GM19324 (cell line): ENCODE measurements at regions not wholly inside any gene's neighbourhood (a gene's known extent, or its start where the extent isn't known, plus 50 kb on each side); places are given as distances from the start of the nearest gene placed in this dataset.
"Not testable (repeated sequence)": the region's sequence is repeated elsewhere in the genome, so short reads cannot be mapped to it uniquely, and the experiment has no call there.

ENCODE experiments used
- ATAC-seq: cut with Tn5 transposase; IDR thresholded peaks from one replicate; pipeline ENCODE4 v1.9.1; 2021; ENCODE audit warnings: mild to moderate bottlenecking, moderate library complexity; ENCODE audit not compliant: unreplicated experiment, low FRiP score

- ATAC-seq: not testable (repeated sequence)
These were observed 294.9 kb downstream of the MYCN start for GRCh38 chr2:16235291-16235690.

GRCh38 chr2:16228951-16229350 is 288.6 kb downstream of the MYCN start:
- no peak for ATAC-seq

GRCh38 chr2:16228471-16228870 is 288.1 kb downstream of the MYCN start:
- ATAC-seq: no peak

- no peak for ATAC-seq
These were observed 287.6 kb downstream of the MYCN start for GRCh38 chr2:16227811-16228462.

- ATAC-seq: no peak
These were observed 286.8 kb downstream of the MYCN start for GRCh38 chr2:16226943-16227664.

GRCh38 chr2:16226381-16226780 is 286.0 kb downstream of the MYCN start:
- no peak for ATAC-seq

- ATAC-seq: no peak
These were observed 285.2 kb downstream of the MYCN start for GRCh38 chr2:16225545-16225944.

- ATAC-seq: no peak
These were observed 284.7 kb downstream of the MYCN start for GRCh38 chr2:16225071-16225470.

- ATAC-seq: no peak
These were observed 284.1 kb downstream of the MYCN start for GRCh38 chr2:16224298-16225045.

- no peak for ATAC-seq
These were observed 283.5 kb downstream of the MYCN start for GRCh38 chr2:16223841-16224177.

GRCh38 chr2:16223161-16223840 is 283.0 kb downstream of the MYCN start:
- no peak for ATAC-seq

- ATAC-seq: no peak
These were observed 282.0 kb downstream of the MYCN start for GRCh38 chr2:16222326-16222725.

- ATAC-seq: no peak
These were observed 281.2 kb downstream of the MYCN start for GRCh38 chr2:16221461-16222010.

GRCh38 chr2:16219292-16219975 is 279.1 kb downstream of the MYCN start:
- no peak for ATAC-seq

GRCh38 chr2:16218625-16219024 is 278.3 kb downstream of the MYCN start:
- ATAC-seq: no peak

- ATAC-seq: no peak
These were observed 277.8 kb downstream of the MYCN start for GRCh38 chr2:16218161-16218560.

GRCh38 chr2:16217741-16218140 is 277.4 kb downstream of the MYCN start:
- not testable (repeated sequence) for ATAC-seq

- ATAC-seq: no peak
These were observed 276.9 kb downstream of the MYCN start for GRCh38 chr2:16217291-16217690.

GRCh38 chr2:16216558-16216945 is 276.2 kb downstream of the MYCN start:
- no peak for ATAC-seq

GRCh38 chr2:16215902-16216557 is 275.7 kb downstream of the MYCN start:
- ATAC-seq: no peak
